ENCODE measurements at regions not wholly inside any gene's neighbourhood (a gene's known extent, or its start where the extent isn't known, plus 50 kb on each side); places are given as distances from the start of the nearest gene placed in this dataset.
A peak's percentile ranks its signal among the peaks of the same experiment; 100 is the strongest.

- Histone ChIP-seq H3K4me3 (no peak overlapping the region), H3K36me3 (no peaks in the 10 kb centered on the region), H3K9me3 (no peaks in the 10 kb centered on the region), H3K27ac (no peak overlapping the region), H3K27me3 (no peaks in the 10 kb centered on the region), H4K20me1 (no peaks in the 10 kb centered on the region), H3K4me2 (no peak overlapping the region), H3K4me1 (no peaks in the 10 kb centered on the region), H3K9ac (no peak overlapping the region)
- no peak for TF ChIP-seq Cebpa-rat (IDR thresholded peaks at IDR 0.05)
These were observed 352.0 kb upstream of the RAB6C start for GRCh38 chr2:129627437-129627836.

DNA sequence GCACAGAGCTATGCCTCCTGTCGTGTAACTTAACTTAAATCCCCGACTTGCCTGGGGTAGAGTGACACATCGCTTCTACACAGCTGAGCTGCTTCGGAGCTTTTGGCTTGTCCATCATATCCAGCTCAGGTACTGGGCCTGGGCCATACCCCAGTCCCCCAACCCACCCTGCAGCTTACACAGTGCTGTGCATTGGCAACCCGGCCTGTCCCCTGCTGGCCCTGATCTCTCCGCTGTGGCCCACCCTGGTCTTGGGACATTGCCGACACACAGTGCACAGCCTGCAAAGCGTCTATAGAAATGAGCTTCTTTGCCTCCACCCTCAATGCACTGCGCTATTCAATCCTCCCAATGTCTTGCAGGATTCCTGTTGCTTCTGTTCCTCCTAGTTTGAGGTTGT is 342.8 kb upstream of the RAB6C start:
- H3K4me2 ChIP-seq = no peak overlapping the region
- H3K9ac ChIP-seq = no peak overlapping the region
- no peak for TF ChIP-seq Cebpa-rat (IDR thresholded peaks at IDR 0.05)
- H3K9me3 ChIP-seq = no peaks in the 10 kb centered on the region
- H3K36me3 ChIP-seq = no peaks in the 10 kb centered on the region
- no peaks in the 10 kb centered on the region for H4K20me1 ChIP-seq
- no peak overlapping the region for H3K27ac ChIP-seq
- H3K27me3 ChIP-seq = no peaks in the 10 kb centered on the region
- H3K4me3 ChIP-seq = no peak overlapping the region
- peaks cover 14% of the 10 kb centered on the region for H3K4me1 ChIP-seq

GRCh38 chr2:129641371-129641770 is 338.1 kb upstream of the RAB6C start:
- no peak overlapping the region for H3K4me2 ChIP-seq
- TF ChIP-seq Cebpa-rat (IDR thresholded peaks at IDR 0.05) = no peak
- H3K9ac ChIP-seq = no peak overlapping the region
- no peaks in the 10 kb centered on the region for H4K20me1 ChIP-seq
- no peaks in the 10 kb centered on the region for H3K27me3 ChIP-seq
- H3K9me3 ChIP-seq = no peaks in the 10 kb centered on the region
- H3K36me3 ChIP-seq = no peaks in the 10 kb centered on the region
- no peak overlapping the region for H3K4me3 ChIP-seq
- H3K27ac ChIP-seq = no peak overlapping the region
- H3K4me1 ChIP-seq = no peaks in the 10 kb centered on the region

GRCh38 chr2:129642526-129643043 is 336.9 kb upstream of the RAB6C start:
- Histone ChIP-seq H3K36me3 (no peaks in the 10 kb centered on the region), H3K27ac (no peak overlapping the region), H3K4me1 (no peaks in the 10 kb centered on the region), H3K27me3 (no peaks in the 10 kb centered on the region), H4K20me1 (no peaks in the 10 kb centered on the region), H3K9ac (no peak overlapping the region), H3K4me2 (no peak overlapping the region), H3K9me3 (no peaks in the 10 kb centered on the region), H3K4me3 (no peak overlapping the region)
- no peak for TF ChIP-seq Cebpa-rat (IDR thresholded peaks at IDR 0.05)

- no peak overlapping the region for H3K9ac ChIP-seq
These were observed 334.1 kb upstream of the RAB6C start for GRCh38 chr2:129645335-129645734.

DNA sequence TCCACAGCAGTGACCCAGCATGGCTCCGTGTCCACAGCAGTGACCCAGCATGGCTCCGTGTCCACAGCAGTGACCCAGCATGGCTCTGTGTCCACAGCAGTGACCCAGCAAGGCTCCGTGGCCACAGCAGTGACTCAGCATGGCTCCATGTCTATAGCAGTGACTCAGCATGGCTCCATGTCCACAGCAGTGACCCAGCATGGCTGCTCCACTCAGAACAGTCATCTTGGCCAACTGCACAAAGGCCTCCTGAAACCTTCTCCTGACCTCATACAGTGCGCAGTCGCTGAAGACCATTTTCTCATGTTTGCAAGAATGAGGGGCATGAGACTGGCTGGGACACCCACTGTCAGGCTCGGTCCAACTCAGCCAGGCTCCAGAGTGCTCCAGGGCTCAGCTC is 333.4 kb upstream of the RAB6C start:
- Histone ChIP-seq H3K36me3 (no peaks in the 10 kb centered on the region), H3K9ac (no peak overlapping the region), H3K4me2 (no peak overlapping the region), H3K9me3 (no peaks in the 10 kb centered on the region), H3K4me1 (no peaks in the 10 kb centered on the region), H3K27me3 (no peaks in the 10 kb centered on the region), H4K20me1 (no peaks in the 10 kb centered on the region), H3K4me3 (no peak overlapping the region), H3K27ac (no peak overlapping the region)
- no peak for TF ChIP-seq Cebpa-rat (IDR thresholded peaks at IDR 0.05)

More at GRCh38 chr2:129645335-129645734, 334.1 kb upstream of the RAB6C start:
- Histone ChIP-seq H3K4me3 (no peak overlapping the region), H3K4me1 (no peaks in the 10 kb centered on the region), H3K27ac (no peak overlapping the region), H3K9me3 (no peaks in the 10 kb centered on the region), H3K27me3 (no peaks in the 10 kb centered on the region), H3K4me2 (no peak overlapping the region), H4K20me1 (no peaks in the 10 kb centered on the region), H3K36me3 (no peaks in the 10 kb centered on the region)
- TF ChIP-seq Cebpa-rat (IDR thresholded peaks at IDR 0.05) = no peak

DNA sequence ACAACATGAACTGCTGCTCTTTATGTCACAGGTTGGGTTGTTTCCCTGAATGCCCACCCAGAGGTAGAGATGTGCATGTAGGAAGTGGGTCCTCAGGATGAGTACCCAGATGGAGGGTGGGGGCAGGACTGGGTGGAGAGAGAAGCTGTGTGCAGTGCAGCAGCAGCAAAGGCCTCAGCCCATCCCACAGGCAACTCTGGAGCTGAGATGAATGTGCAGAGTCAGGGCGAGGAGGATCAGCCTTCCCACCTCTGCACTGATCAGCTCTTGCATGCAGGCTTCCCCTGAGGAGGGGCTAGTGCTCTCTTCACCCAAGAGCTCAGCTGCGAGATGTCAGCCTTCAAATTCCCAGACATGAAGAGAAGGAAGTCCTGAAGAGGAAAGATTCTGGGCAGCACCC is 326.2 kb upstream of the RAB6C start:
- TF ChIP-seq Cebpa-rat (IDR thresholded peaks at IDR 0.05) = no peak
- 0 out of 2 replicates have a peak, but pooled peaks cover 5% of the 10 kb centered on the region for H3K4me1 ChIP-seq
- peaks cover 1% of the 10 kb centered on the region for H3K9me3 ChIP-seq
- no peak overlapping the region for H3K4me3 ChIP-seq
- H3K9ac ChIP-seq = no peak overlapping the region
- no peaks in the 10 kb centered on the region for H3K36me3 ChIP-seq
- H3K27me3 ChIP-seq = no peaks in the 10 kb centered on the region
- no peaks in the 10 kb centered on the region for H4K20me1 ChIP-seq
- no peak overlapping the region for H3K4me2 ChIP-seq
- H3K27ac ChIP-seq = no peak overlapping the region

DNA sequence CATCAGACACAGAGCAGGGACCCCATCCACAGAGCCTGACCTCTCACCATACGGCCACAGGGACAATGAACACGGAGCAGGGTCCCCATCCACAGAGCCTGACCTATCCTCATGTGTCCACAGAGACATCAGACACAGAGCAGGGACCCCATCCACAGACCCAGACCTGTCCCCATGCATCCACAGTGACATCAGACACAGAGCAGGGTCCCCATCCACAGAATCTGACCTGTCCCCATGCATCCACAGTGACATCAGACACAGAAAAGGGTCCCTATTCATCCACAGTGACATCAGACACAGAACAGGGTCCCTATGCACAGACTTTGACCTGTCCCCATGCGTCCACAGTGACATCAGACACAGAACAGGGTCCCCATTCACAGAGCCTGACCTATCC is 325.1 kb upstream of the RAB6C start:
- Histone ChIP-seq H3K4me1 (0 out of 2 replicates have a peak, but pooled peaks cover 5% of the 10 kb centered on the region), H3K9me3 (peaks cover 10% of the 10 kb centered on the region), H3K27ac (no peak overlapping the region), H4K20me1 (no peaks in the 10 kb centered on the region), H3K4me3 (no peak overlapping the region), H3K9ac (no peak overlapping the region), H3K27me3 (no peaks in the 10 kb centered on the region), H3K36me3 (no peaks in the 10 kb centered on the region), H3K4me2 (no peak overlapping the region)
- TF ChIP-seq Cebpa-rat (IDR thresholded peaks at IDR 0.05) = no peak

- H3K27me3 ChIP-seq = no peaks in the 10 kb centered on the region
- H3K9ac ChIP-seq = no peak overlapping the region
- no peaks in the 10 kb centered on the region for H4K20me1 ChIP-seq
- no peak overlapping the region for H3K4me3 ChIP-seq
- H3K4me2 ChIP-seq = peak overlapping the region; percentile 7; the same call in 1 of the 2 replicates
- TF ChIP-seq Cebpa-rat (IDR thresholded peaks at IDR 0.05) = no peak
- no peaks in the 10 kb centered on the region for H3K36me3 ChIP-seq
- no peak overlapping the region for H3K27ac ChIP-seq
- 0 out of 2 replicates have a peak, but pooled peaks cover 5% of the 10 kb centered on the region for H3K4me1 ChIP-seq
- peaks cover 10% of the 10 kb centered on the region for H3K9me3 ChIP-seq
These were observed 323.3 kb upstream of the RAB6C start for GRCh38 chr2:129656081-129656598.

DNA sequence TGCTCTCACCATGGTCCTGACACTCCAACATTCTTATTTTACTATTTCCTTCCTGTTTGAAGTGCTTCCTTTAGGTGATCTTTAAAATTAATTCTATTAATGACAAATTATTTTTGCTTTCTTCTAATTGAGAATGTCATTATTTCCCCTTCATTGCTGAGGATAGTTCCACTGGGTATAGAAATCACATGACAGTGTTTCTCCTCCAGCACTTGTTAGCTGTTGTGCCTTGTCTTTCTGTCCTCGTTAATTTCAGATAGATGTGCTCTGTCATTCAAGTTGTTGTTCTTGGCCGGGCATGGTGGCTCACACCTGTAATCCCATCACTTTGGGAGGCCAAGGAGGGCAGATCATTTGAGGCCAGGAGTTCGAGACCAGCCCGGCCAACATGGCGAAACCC is 321.0 kb upstream of the RAB6C start:
- Histone ChIP-seq H3K4me3 (no peak overlapping the region), H3K9ac (no peak overlapping the region), H3K4me1 (0 out of 2 replicates have a peak, but pooled peaks cover 5% of the 10 kb centered on the region), H3K9me3 (peaks cover 10% of the 10 kb centered on the region), H3K36me3 (no peaks in the 10 kb centered on the region), H3K27ac (no peak overlapping the region), H3K4me2 (no peak overlapping the region), H3K27me3 (no peaks in the 10 kb centered on the region), H4K20me1 (no peaks in the 10 kb centered on the region)
- no peak for TF ChIP-seq Cebpa-rat (IDR thresholded peaks at IDR 0.05)

GRCh38 chr2:129661935-129662334 is 317.5 kb upstream of the RAB6C start:
- Histone ChIP-seq H4K20me1 (no peaks in the 10 kb centered on the region), H3K9me3 (peaks cover 10% of the 10 kb centered on the region), H3K36me3 (no peaks in the 10 kb centered on the region), H3K9ac (no peak overlapping the region), H3K27ac (no peak overlapping the region), H3K27me3 (no peaks in the 10 kb centered on the region), H3K4me1 (no peaks in the 10 kb centered on the region), H3K4me3 (no peak overlapping the region), H3K4me2 (no peak overlapping the region)
- TF ChIP-seq Cebpa-rat (IDR thresholded peaks at IDR 0.05) = no peak

Data from BLaER1 (cell line).